Breast epithelium (tissue), 3 donors: ENCODE measurements at regions not wholly inside any gene's neighbourhood (a gene's known extent, or its start where the extent isn't known, plus 50 kb on each side); places are given as distances from the start of the nearest gene placed in this dataset.

Experiments
- POLR2A ChIP-seq: fragments of 450-650 bp; IDR thresholded peaks from one replicate; pipeline ENCODE4 v1.6.1; 2016; ENCODE audit warnings: antibody characterized with exemption, mild to moderate bottlenecking, moderate library complexity
- TF ChIP-seq, protein P1 (sequence below), 3 donors: fragments of 450-650 bp; IDR thresholded peaks; one replicate each; pipeline ENCODE4 v1.5.1; 2016 to 2017; ENCODE audit warnings: antibody characterized with exemption in 3 of 3, mild to moderate bottlenecking in 3 of 3, moderate library complexity in 3 of 3

DNA sequence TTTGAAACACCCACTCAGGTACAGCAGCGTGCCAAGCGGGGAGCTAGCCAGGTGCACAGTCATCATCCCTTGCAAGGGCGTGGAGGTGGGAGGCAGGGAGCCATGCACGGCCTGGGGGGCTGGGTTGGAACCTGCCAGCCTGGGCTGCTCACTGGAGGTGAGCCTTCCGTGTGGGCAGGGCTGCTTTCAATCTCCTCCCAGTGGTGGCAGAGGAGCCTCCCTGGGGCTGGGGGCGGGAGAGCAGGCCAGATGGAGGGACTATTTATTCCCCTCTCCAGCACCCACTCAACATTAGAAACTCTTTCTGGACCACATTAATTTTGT is 90.3 kb downstream of the KATNIP start:
- TF ChIP-seq POLR2A = no peak
- TF ChIP-seq, protein P1, sequence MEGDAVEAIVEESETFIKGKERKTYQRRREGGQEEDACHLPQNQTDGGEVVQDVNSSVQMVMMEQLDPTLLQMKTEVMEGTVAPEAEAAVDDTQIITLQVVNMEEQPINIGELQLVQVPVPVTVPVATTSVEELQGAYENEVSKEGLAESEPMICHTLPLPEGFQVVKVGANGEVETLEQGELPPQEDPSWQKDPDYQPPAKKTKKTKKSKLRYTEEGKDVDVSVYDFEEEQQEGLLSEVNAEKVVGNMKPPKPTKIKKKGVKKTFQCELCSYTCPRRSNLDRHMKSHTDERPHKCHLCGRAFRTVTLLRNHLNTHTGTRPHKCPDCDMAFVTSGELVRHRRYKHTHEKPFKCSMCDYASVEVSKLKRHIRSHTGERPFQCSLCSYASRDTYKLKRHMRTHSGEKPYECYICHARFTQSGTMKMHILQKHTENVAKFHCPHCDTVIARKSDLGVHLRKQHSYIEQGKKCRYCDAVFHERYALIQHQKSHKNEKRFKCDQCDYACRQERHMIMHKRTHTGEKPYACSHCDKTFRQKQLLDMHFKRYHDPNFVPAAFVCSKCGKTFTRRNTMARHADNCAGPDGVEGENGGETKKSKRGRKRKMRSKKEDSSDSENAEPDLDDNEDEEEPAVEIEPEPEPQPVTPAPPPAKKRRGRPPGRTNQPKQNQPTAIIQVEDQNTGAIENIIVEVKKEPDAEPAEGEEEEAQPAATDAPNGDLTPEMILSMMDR (IDR thresholded peaks at IDR 0.05) = no peak
